PC-3 (cell line): ENCODE measurements at regions not wholly inside any gene's neighbourhood (a gene's known extent, or its start where the extent isn't known, plus 50 kb on each side); places are given as distances from the start of the nearest gene placed in this dataset.

Source experiments
- CTCF ChIP-seq: fragments of 300-600 bp; sonication (generic); conservative IDR thresholded peaks from 2 replicates; pipeline ENCODE4 v1.5.1; 2017; ENCODE audit warnings: antibody characterized with exemption, low read depth, mild to moderate bottlenecking, low read length
- EZH2phosphoT487 ChIP-seq: fragments of 300-600 bp; sonication (generic); IDR thresholded peaks from 2 replicates; pipeline ENCODE4 v1.6.1; 2018; ENCODE audit warnings: mild to moderate bottlenecking, antibody characterized with exemption, low read length, borderline replicate concordance

GRCh38 chr9:22342491-22343217 lies 104.0 kb upstream of the DMRTA1 start:
- TF ChIP-seq EZH2phosphoT487 (no peak), CTCF (no peak)
